ENCODE measurements at regions not wholly inside any gene's neighbourhood (a gene's known extent, or its start where the extent isn't known, plus 50 kb on each side); places are given as distances from the start of the nearest gene placed in this dataset.
"Not testable (repeated sequence)": the region's sequence is repeated elsewhere in the genome, so short reads cannot be mapped to it uniquely, and the experiment has no call there.

DNA sequence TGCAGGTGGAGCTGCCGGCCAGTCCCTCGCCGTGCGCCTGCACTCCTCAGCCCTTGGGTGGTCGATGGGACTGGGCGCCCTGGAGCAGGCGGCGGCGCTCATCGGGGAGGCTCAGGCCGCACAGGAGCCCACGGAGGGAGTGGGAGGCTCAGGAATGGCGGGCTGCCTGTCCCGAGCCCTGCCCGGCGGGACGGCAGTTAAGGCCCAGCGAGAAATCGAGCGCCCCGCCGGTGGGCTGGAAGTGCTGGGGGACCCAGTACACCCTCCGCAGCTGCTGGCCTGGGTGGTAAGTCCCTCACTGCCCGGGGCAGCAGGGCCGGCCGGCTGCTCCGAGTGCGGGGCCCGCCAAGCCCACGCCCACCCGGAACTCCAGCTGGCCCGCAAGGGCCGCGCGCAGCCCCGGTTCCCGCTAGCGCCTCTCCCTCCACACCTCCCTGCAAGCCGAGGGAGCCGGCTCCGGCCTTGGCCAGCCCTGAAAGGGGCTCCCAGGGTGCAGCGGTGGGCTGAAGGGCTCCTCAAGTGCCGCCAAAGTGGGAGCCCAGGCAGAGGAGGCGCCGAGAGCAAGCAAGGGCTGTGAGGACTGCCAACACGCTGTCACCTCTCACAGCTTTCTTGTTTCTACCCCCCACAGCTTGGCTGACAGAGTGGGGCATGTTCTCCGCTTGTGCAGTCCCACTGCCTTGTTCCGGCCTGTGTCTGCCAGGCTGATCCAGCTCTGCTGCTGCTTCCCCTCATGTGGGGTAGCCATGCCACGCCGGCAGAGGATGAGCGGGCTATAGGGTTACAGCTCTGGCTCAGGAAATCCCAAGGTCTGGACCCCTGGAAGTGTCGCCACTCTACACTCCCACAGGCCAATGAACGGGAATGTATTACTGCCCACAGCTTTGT lies 886.7 kb downstream of the FAT4 start:
- not testable (repeated sequence) for TF ChIP-seq EZH2 (IDR thresholded peaks at IDR 0.05; ENCODE audit: insufficient read depth, poor library complexity, severe bottlenecking); EZH2phosphoT487 (IDR thresholded peaks at IDR 0.05; ENCODE audit: insufficient read depth, low read depth)

Data from GM23248 (cell line).